Spleen (tissue), 7 donors: ENCODE measurements at regions not wholly inside any gene's neighbourhood (a gene's known extent, or its start where the extent isn't known, plus 50 kb on each side); places are given as distances from the start of the nearest gene placed in this dataset.

Experiments
- POLR2AphosphoS5 ChIP-seq, 3 donors: sonication (generic); formaldehyde crosslinking; IDR thresholded peaks; one replicate each; pipeline ENCODE4 v1.5.1; 2017; ENCODE audit warnings: antibody characterized with exemption in 3 of 3
- TF ChIP-seq, protein P1 (sequence below), 11 experiments: fragments of 200-600 bp in 7 of 11; fragments of 450-650 bp in 4 of 11; sonication (generic) in 4 of 11; IDR thresholded peaks in 8 of 11; conservative IDR thresholded peaks in 3 of 11; 1 replicate in 7 of 11; 2 replicates in 4 of 11; pipeline versions ENCODE4 v1.4.0 to v1.8.0; 2016 to 2021; ENCODE audit warnings: antibody characterized with exemption in 11 of 11, inconsistent platforms in 4 of 11, mild to moderate bottlenecking in 1 of 11
- donor health status: DM: no; HTN: no; CAD: no; lungs with moderate emphysema.
- donor health status: DM: no; HTN: no; CAD: no.
- donor health status: DM: no; HTN: no; CAD: no.

DNA sequence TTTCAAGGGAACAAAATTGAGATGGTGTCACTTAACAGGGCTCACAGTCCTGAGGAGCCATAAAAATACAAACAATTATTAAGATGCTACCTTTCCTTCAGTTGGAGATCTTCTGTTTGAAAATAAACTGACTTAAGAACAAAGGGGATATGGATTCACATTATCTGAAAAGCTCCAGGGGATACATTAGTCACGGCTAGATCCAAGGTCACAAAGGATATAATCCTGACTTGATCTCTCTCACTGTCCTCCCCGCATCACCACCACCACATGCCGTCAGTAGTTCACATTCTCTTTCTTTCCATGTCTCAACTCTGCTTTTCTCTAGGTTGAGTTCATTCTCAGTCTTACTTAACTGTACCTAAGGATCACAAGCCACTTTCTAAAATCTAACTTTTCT lies 530.4 kb upstream of the MARCKS start:
- no peak for TF ChIP-seq POLR2AphosphoS5 (IDR thresholded peaks at IDR 0.05)
- TF ChIP-seq, protein P1, sequence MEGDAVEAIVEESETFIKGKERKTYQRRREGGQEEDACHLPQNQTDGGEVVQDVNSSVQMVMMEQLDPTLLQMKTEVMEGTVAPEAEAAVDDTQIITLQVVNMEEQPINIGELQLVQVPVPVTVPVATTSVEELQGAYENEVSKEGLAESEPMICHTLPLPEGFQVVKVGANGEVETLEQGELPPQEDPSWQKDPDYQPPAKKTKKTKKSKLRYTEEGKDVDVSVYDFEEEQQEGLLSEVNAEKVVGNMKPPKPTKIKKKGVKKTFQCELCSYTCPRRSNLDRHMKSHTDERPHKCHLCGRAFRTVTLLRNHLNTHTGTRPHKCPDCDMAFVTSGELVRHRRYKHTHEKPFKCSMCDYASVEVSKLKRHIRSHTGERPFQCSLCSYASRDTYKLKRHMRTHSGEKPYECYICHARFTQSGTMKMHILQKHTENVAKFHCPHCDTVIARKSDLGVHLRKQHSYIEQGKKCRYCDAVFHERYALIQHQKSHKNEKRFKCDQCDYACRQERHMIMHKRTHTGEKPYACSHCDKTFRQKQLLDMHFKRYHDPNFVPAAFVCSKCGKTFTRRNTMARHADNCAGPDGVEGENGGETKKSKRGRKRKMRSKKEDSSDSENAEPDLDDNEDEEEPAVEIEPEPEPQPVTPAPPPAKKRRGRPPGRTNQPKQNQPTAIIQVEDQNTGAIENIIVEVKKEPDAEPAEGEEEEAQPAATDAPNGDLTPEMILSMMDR (IDR thresholded peaks at IDR 0.05 in 8 of 11, conservative IDR thresholded peaks at IDR 0.05 in 3 of 11), result no peak
